Right renal cortex interstitium (tissue), 3 donors: ENCODE measurements at regions not wholly inside any gene's neighbourhood (a gene's known extent, or its start where the extent isn't known, plus 50 kb on each side); places are given as distances from the start of the nearest gene placed in this dataset.

Experiments
- DNase-seq, 3 donors: peaks; one replicate each; pipeline ENCODE4 v3.0.0-alpha.2; 2013; ENCODE audit warnings: low read depth in 3 of 3, low spot score in 2 of 3

GRCh38 chr10:78620985-78621799 is 447.6 kb upstream of the ZMIZ1 start:
- DNase-seq: no peak

- DNase-seq: no peak
Measured at GRCh38 chr10:78623578-78624215, 445.1 kb upstream of the ZMIZ1 start.

GRCh38 chr10:78624791-78625190 is 444.0 kb upstream of the ZMIZ1 start:
- no peak for DNase-seq

- DNase-seq: no peak
Measured at GRCh38 chr10:78626471-78626870, 442.3 kb upstream of the ZMIZ1 start.

GRCh38 chr10:78627254-78627795 is 441.4 kb upstream of the ZMIZ1 start:
- DNase-seq: no peak

GRCh38 chr10:78628976-78629375 is 439.8 kb upstream of the ZMIZ1 start:
- DNase-seq: no peak

GRCh38 chr10:78629773-78630172 is 439.0 kb upstream of the ZMIZ1 start:
- DNase-seq: no peak

GRCh38 chr10:78630944-78631838 is 437.6 kb upstream of the ZMIZ1 start:
- no peak for DNase-seq

GRCh38 chr10:78634389-78634815 is 434.4 kb upstream of the ZMIZ1 start:
- no peak for DNase-seq

GRCh38 chr10:78634835-78635234 is 433.9 kb upstream of the ZMIZ1 start:
- DNase-seq: no peak

GRCh38 chr10:78639629-78640028 is 429.1 kb upstream of the ZMIZ1 start:
- DNase-seq: no peak

- no peak for DNase-seq
Measured at GRCh38 chr10:78640796-78641636, 427.8 kb upstream of the ZMIZ1 start.

- DNase-seq: no peak
Measured at GRCh38 chr10:78641693-78642092, 427.1 kb upstream of the ZMIZ1 start.

- no peak for DNase-seq
Measured at GRCh38 chr10:78642269-78642816, 426.4 kb upstream of the ZMIZ1 start.

GRCh38 chr10:78643513-78643912 is 425.3 kb upstream of the ZMIZ1 start:
- DNase-seq: no peak

- DNase-seq: no peak
Measured at GRCh38 chr10:78644550-78644949, 424.2 kb upstream of the ZMIZ1 start.

GRCh38 chr10:78645169-78645686 is 423.5 kb upstream of the ZMIZ1 start:
- DNase-seq: no peak

GRCh38 chr10:78645975-78646374 is 422.8 kb upstream of the ZMIZ1 start:
- DNase-seq: no peak

GRCh38 chr10:78648256-78648860 is 420.4 kb upstream of the ZMIZ1 start:
- no peak for DNase-seq
